OCI-LY3 (cell line): ENCODE measurements at regions not wholly inside any gene's neighbourhood (a gene's known extent, or its start where the extent isn't known, plus 50 kb on each side); places are given as distances from the start of the nearest gene placed in this dataset.

ENCODE experiments used
- CTCF ChIP-seq: fragments of 200-600, 300-600 bp; sonication (generic); IDR thresholded peaks from 2 replicates; pipeline ENCODE4 v1.5.1; 2014; ENCODE audit warnings: antibody characterized with exemption, low read length, low read depth
- EZH2phosphoT487 ChIP-seq: fragments of 200-600 bp; shearing (Covaris generic); IDR thresholded peaks from 2 replicates; pipeline ENCODE4 v1.6.1; 2018; ENCODE audit warnings: antibody characterized with exemption, mixed run types, low read depth

DNA sequence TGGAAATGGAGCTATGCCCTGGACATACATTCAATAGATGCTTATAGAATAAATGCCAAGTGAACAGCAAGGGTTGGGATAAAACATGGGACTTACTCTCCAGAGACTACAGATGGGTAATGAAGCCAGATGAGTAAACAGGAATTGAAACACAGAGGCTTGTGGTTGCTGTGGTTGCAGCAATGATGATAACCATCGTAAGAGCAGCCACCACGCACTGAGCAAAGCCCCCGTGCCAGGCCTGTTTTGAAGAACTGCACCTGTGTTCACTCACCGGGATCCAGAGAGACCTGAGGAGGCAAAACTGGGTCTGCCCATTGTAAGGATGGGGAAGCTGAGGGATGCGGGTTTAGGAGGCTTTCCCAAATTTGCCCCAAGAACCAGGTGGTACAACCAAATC, 431.1 kb upstream of the CDH4 start:
- TF ChIP-seq CTCF (no peak), EZH2phosphoT487 (no peak)
